ENCODE measurements at regions not wholly inside any gene's neighbourhood (a gene's known extent, or its start where the extent isn't known, plus 50 kb on each side); places are given as distances from the start of the nearest gene placed in this dataset.
A peak's percentile ranks its signal among the peaks of the same experiment; 100 is the strongest.

DNA sequence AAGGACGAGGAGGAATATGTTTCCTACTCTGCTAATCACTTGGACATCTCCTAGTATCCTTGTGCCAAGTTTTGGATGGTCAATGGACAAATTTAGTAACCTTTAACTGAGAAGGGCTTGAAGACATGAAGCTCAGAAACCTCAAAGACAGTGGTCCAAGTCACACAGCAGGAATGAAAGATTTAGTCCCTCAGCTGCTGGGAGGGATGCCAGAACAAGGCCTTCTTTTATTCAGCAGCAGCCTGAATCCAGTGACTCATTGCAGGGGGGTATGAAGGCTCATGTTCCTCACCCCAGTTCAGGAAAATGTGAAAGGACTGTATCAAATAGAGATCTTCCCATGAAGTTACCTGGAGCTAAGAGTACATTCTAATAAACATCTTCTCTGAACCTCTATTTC lies 214.9 kb upstream of the UGT8 start:
- no peaks in the 10 kb centered on the region for H3K9me3 ChIP-seq
- no peak for DNase-seq
- 59 to 67% methylated on average over 1 of the region's 1 CpG for WGBS, 2 donors
- H3K27ac ChIP-seq, result no peak overlapping the region
- ATAC-seq (ENCODE audit: low FRiP score in 2 of 2), result no peak
- H3K36me3 ChIP-seq, result no peaks in the 10 kb centered on the region
- TF ChIP-seq POLR2A (IDR thresholded peaks at IDR 0.05) (no peak), EP300 (IDR thresholded peaks at IDR 0.05) (no peak), POLR2AphosphoS5 (IDR thresholded peaks at IDR 0.05) (no peak)
- TF ChIP-seq, protein P1, sequence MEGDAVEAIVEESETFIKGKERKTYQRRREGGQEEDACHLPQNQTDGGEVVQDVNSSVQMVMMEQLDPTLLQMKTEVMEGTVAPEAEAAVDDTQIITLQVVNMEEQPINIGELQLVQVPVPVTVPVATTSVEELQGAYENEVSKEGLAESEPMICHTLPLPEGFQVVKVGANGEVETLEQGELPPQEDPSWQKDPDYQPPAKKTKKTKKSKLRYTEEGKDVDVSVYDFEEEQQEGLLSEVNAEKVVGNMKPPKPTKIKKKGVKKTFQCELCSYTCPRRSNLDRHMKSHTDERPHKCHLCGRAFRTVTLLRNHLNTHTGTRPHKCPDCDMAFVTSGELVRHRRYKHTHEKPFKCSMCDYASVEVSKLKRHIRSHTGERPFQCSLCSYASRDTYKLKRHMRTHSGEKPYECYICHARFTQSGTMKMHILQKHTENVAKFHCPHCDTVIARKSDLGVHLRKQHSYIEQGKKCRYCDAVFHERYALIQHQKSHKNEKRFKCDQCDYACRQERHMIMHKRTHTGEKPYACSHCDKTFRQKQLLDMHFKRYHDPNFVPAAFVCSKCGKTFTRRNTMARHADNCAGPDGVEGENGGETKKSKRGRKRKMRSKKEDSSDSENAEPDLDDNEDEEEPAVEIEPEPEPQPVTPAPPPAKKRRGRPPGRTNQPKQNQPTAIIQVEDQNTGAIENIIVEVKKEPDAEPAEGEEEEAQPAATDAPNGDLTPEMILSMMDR (IDR thresholded peaks at IDR 0.05), result no peak
- H3K27me3 ChIP-seq, result no peaks in the 10 kb centered on the region
- H3K4me1 ChIP-seq, result no peaks in the 10 kb centered on the region
- H3K4me3 ChIP-seq, result no peak overlapping the region

DNA sequence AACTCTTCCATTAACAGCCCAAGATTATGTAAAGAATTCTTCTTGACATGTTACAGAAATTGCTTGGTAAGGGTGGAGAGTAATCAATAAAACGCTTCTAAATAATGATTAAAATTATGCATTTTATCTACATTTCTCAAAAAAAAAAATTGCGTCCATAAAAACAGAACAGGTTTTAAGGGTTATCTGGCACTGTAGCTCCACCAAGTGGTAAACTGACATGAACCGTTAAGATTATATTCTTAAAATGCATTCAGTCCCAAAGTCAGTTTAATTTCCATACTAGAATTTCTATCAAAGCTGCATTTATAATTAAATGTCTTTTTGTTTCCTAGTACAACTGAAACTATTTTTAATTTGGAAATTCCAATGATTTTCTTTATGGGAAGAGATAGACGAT lies 214.0 kb upstream of the UGT8 start:
- H3K36me3 ChIP-seq, result no peaks in the 10 kb centered on the region
- WGBS, 2 donors, result 5 to 7% methylated on average over 4 of the region's 4 CpGs
- DNase-seq (no peak), ATAC-seq (ENCODE audit: low FRiP score in 2 of 2) (no peak)
- no peak overlapping the region for H3K4me3 ChIP-seq
- no peaks in the 10 kb centered on the region for H3K4me1 ChIP-seq
- H3K9me3 ChIP-seq, result no peaks in the 10 kb centered on the region
- no peaks in the 10 kb centered on the region for H3K27me3 ChIP-seq
- H3K27ac ChIP-seq, result no peak overlapping the region
- TF ChIP-seq EP300 (IDR thresholded peaks at IDR 0.05) (no peak), POLR2AphosphoS5 (IDR thresholded peaks at IDR 0.05) (no peak)
- TF ChIP-seq, protein P1 (IDR thresholded peaks at IDR 0.05), result peak in 3 of 6 experiments; percentile 5 to 27 (median 11)

DNA sequence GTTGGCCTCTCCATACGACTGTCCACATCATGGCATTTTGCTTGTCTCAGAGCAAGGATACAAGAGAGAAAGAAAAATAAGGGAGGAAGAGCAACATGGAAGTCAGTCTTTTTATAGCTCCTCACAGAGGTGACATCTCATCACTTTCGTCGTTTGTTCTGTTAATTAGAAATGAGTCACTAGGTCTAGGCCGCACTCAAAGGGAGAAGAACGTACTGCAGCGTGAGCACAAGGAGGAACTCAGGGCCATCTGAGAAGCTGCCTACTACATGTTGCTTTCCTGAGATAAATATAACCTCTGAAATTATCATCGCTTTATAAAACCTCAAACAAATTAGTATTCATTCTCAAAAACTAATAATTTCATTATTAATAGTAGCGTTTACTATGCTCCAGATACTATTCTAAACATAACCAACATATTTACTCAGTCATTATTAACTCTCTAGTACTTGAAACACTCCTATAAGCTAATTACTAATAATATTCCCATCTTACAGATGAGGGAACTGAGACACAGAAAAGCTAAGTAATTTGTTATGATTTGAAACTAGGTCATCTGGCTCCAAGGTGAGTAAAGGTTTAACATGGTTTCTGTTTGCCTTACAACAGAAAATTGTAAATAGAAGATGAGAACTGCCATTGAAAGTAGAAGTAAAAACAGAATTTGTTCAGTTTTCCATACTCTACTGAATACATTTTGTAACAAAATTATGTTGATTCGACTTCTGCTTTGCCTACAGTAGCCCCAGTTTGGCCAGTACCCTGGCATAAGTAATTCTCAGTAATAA lies 213.2 kb upstream of the UGT8 start:
- ATAC-seq (ENCODE audit: low FRiP score in 2 of 2), result no peak

DNA sequence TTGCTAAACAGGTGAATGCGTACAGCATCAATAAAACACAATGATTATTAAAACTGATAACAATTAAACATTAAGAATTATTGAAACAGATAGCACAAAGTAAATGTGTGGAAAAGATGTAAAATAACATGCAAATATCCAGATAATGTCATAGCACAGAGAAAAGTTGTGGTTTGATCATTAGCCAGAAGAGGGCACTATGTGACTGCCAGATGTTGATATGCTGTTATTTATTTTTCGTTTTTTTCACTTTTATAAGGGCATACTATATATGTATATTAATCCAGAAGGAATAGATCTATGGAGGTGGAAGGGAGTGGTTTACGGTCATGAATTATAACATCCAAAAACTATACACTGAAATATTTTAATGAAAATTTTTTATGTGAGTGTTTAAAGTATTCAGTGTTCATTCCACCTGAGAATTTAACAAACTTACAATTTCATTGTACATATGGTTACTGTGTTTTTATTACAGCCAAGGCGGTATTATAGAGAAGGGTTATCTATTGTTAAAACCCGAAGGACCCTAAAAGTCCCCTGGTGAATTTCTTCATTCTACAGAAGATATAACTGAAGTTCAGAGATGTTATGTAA lies 211.9 kb upstream of the UGT8 start:
- 33 to 37% methylated on average over 5 of the region's 5 CpGs for WGBS, 2 donors
- DNase-seq (no peak), ATAC-seq (ENCODE audit: low FRiP score in 2 of 2) (peak in 1 of 2 donors; percentile 37)
- Histone ChIP-seq H3K9me3 (no peaks in the 10 kb centered on the region), H3K27me3 (no peaks in the 10 kb centered on the region), H3K4me1 (no peaks in the 10 kb centered on the region), H3K27ac (no peak overlapping the region), H3K4me3 (no peak overlapping the region), H3K36me3 (no peaks in the 10 kb centered on the region)
- TF ChIP-seq, protein P1 (IDR thresholded peaks at IDR 0.05), result peak in 4 of 6 experiments; percentile 16 to 52 (median 51)
- TF ChIP-seq POLR2AphosphoS5 (IDR thresholded peaks at IDR 0.05), result no peak
- TF ChIP-seq EP300 (IDR thresholded peaks at IDR 0.05), result no peak
- TF ChIP-seq POLR2A (IDR thresholded peaks at IDR 0.05), result no peak

More for the DNA sequence above, 213.2 kb upstream of the UGT8 start:
- TF ChIP-seq EP300 (IDR thresholded peaks at IDR 0.05) (no peak), POLR2AphosphoS5 (IDR thresholded peaks at IDR 0.05) (no peak), POLR2A (IDR thresholded peaks at IDR 0.05) (no peak)
- TF ChIP-seq, protein P1 (IDR thresholded peaks at IDR 0.05), result no peak
- no peaks in the 10 kb centered on the region for H3K27me3 ChIP-seq
- 76 to 85% methylated on average over 9 of the region's 9 CpGs for WGBS, 2 donors
- H3K4me3 ChIP-seq, result no peak overlapping the region
- DNase-seq, result no peak
- no peaks in the 10 kb centered on the region for H3K4me1 ChIP-seq
- H3K36me3 ChIP-seq, result no peaks in the 10 kb centered on the region
- no peak overlapping the region for H3K27ac ChIP-seq
- no peaks in the 10 kb centered on the region for H3K9me3 ChIP-seq

All from upper lobe of left lung (tissue), 6 donors.